H1 (cell line): ENCODE measurements at regions not wholly inside any gene's neighbourhood (a gene's known extent, or its start where the extent isn't known, plus 50 kb on each side); places are given as distances from the start of the nearest gene placed in this dataset.

Source experiments
- KDM1A ChIP-seq: fragments of 200-600, 300-600 bp; sonication (generic); IDR thresholded peaks from 2 replicates; pipeline ENCODE4 v1.7.1; 2016; ENCODE audit warnings: mild to moderate bottlenecking, low read length, borderline replicate concordance
- TF ChIP-seq, protein P1 (sequence below): IDR thresholded peaks from 2 replicates; pipeline ENCODE4 v1.6.1; 2011; ENCODE audit warnings: low read length, improper control_type of control experiment

DNA sequence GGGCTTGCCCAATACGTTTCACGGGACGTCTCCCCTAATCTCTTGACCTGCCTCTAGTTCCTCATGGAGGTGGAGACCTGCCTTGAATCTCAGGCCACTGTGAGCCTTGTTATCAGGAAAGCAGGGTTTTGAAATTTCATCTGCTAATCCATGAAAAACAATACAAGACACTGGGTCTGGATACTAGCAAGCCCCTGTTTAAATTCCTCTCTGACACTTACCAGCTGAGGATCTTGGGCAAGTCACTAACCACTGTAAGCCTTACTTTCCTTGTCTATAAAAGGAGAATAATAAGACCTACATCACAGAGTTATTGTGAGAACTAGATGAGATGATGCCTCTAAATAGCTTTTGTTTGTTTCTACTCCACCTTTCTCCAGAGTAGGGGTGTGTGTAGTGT lies 303.6 kb downstream of the FGFR2 start (continued):
- TF ChIP-seq, protein P1, sequence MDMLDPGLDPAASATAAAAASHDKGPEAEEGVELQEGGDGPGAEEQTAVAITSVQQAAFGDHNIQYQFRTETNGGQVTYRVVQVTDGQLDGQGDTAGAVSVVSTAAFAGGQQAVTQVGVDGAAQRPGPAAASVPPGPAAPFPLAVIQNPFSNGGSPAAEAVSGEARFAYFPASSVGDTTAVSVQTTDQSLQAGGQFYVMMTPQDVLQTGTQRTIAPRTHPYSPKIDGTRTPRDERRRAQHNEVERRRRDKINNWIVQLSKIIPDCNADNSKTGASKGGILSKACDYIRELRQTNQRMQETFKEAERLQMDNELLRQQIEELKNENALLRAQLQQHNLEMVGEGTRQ: no peak
- TF ChIP-seq KDM1A: no peak
- TF ChIP-seq, all 59 proteins: peak for 0
